ENCODE measurements at regions not wholly inside any gene's neighbourhood (a gene's known extent, or its start where the extent isn't known, plus 50 kb on each side); places are given as distances from the start of the nearest gene placed in this dataset.

DNA sequence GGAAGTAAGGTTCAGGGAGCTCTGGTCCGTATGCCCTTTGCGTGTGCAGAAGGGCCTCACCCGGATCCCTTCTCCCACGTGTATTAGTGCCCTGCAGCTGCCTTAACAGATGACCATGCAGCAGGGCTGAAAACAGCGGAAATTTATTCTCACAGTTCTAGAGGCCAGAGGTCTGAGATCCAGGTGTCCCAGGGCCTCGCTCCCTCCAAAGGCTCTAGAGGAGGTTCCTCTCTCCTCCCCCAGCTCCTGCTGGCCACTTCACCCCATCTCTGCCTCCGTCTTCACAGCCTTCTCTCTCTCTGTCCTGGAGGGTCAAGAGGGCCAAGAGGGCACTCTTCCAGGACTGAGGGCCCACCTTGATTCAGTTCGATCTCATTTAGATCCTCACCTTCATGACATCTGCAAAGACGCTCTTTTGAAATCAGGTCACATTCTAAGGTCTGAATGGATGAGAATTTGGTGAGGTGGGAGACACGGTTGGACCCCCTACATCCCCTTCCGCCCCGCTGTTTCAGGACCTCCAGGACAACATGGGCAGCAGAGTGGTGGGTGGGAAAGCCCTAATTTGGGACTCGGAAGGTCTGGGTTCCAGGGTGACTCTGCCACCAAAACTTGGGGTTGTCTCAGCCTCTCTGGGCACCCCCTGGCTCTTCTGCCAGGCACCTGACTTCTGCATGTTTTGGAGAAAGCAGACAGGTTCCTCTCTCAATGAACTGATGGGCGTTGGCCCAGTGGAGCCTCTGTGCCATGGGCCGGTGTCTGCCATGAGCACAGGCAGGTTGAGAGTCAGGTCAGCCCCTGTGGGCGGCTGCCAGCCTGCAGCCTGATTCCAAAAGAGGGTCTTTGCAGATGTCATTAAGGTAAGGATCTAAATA lies 361.2 kb downstream of the SEC14L1 start:
- TF ChIP-seq CTCF (IDR thresholded peaks at IDR 0.05) = no peak
- TF ChIP-seq POLR2A (IDR thresholded peaks at IDR 0.05) = no peak
